ENCODE measurements at regions not wholly inside any gene's neighbourhood (a gene's known extent, or its start where the extent isn't known, plus 50 kb on each side); places are given as distances from the start of the nearest gene placed in this dataset.

- TF ChIP-seq CTCF (conservative IDR thresholded peaks at IDR 0.05; ENCODE audit: low read depth, low read length), result no peak
- no peak for TF ChIP-seq EZH2 (IDR thresholded peaks at IDR 0.05; ENCODE audit: borderline replicate concordance, low read depth, low read length, poor library complexity, severe bottlenecking)
Observed at GRCh38 chr3:95521396-95521795, 1293.0 kb upstream of the EPHA6 start.

Measured in A673 (cell line).